GM21367 (cell line): ENCODE measurements at regions not wholly inside any gene's neighbourhood (a gene's known extent, or its start where the extent isn't known, plus 50 kb on each side); places are given as distances from the start of the nearest gene placed in this dataset.
"Not testable (repeated sequence)": the region's sequence is repeated elsewhere in the genome, so short reads cannot be mapped to it uniquely, and the experiment has no call there.

Source experiments
- ATAC-seq: cut with Tn5 transposase; IDR thresholded peaks from one replicate; pipeline ENCODE4 v1.9.1; 2021; ENCODE audit not compliant: unreplicated experiment

- no peak for ATAC-seq
These were observed 297.6 kb upstream of the NRXN1 start for GRCh38 chr2:51329512-51329911.

- no peak for ATAC-seq
These were observed 292.1 kb upstream of the NRXN1 start for GRCh38 chr2:51324051-51324450.

- ATAC-seq, result no peak
These were observed 290.7 kb upstream of the NRXN1 start for GRCh38 chr2:51322613-51323012.

- no peak for ATAC-seq
These were observed 272.4 kb upstream of the NRXN1 start for GRCh38 chr2:51304311-51304710.

GRCh38 chr2:51301381-51301780, 269.4 kb upstream of the NRXN1 start:
- no peak for ATAC-seq

- ATAC-seq, result no peak
These were observed 267.4 kb upstream of the NRXN1 start for GRCh38 chr2:51299370-51299769.

GRCh38 chr2:51297488-51297887, 265.6 kb upstream of the NRXN1 start:
- no peak for ATAC-seq

GRCh38 chr2:51293566-51294200, 261.8 kb upstream of the NRXN1 start:
- no peak for ATAC-seq

GRCh38 chr2:51291762-51292551, 260.0 kb upstream of the NRXN1 start:
- ATAC-seq, result no peak

GRCh38 chr2:51290725-51291124, 258.8 kb upstream of the NRXN1 start:
- ATAC-seq, result no peak

- no peak for ATAC-seq
These were observed 257.1 kb upstream of the NRXN1 start for GRCh38 chr2:51289045-51289444.

- ATAC-seq, result no peak
These were observed 236.3 kb upstream of the NRXN1 start for GRCh38 chr2:51268191-51268590.

- ATAC-seq, result no peak
These were observed 233.6 kb upstream of the NRXN1 start for GRCh38 chr2:51265539-51265938.

GRCh38 chr2:51263951-51264350, 232.0 kb upstream of the NRXN1 start:
- no peak for ATAC-seq

GRCh38 chr2:51263101-51263500, 231.2 kb upstream of the NRXN1 start:
- not testable (repeated sequence) for ATAC-seq

GRCh38 chr2:51258301-51258700, 226.4 kb upstream of the NRXN1 start:
- no peak for ATAC-seq

GRCh38 chr2:51256736-51257135, 224.8 kb upstream of the NRXN1 start:
- ATAC-seq, result no peak

- ATAC-seq, result no peak
These were observed 219.4 kb upstream of the NRXN1 start for GRCh38 chr2:51251356-51251755.

GRCh38 chr2:51247252-51247805, 215.4 kb upstream of the NRXN1 start:
- no peak for ATAC-seq

- no peak for ATAC-seq
These were observed 212.1 kb upstream of the NRXN1 start for GRCh38 chr2:51243892-51244535.

GRCh38 chr2:51237626-51238271, 205.8 kb upstream of the NRXN1 start:
- no peak for ATAC-seq
